ENCODE measurements at regions not wholly inside any gene's neighbourhood (a gene's known extent, or its start where the extent isn't known, plus 50 kb on each side); places are given as distances from the start of the nearest gene placed in this dataset.

DNA sequence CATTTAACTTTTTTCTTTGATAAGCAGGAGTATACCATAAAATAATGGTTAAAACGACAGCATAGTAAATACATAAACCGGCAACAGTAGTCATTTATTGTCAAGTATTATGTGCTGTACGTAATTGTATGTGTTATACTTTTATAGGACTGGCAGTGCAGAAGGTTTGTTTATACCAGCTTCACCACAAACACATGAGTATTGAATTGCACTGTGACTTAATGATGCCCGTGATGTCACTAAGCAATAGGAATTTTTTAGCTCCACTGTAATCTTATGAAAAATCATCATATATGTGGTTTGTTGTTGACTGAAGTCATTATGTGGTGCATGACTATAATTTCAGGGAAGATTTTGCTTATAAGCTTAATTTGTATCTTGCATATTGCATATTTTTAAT is 424.6 kb downstream of the PABPC4L start:
- ATAC-seq: no peak
- no peak for DNase-seq
- Mint-ChIP-seq H3K27me3 (ENCODE audit: low read depth) (no peaks in the 10 kb centered on the region), H3K4me1 (ENCODE audit: low read depth) (no peaks in the 10 kb centered on the region), H3K36me3 (ENCODE audit: low read depth) (no peaks in the 10 kb centered on the region), H3K27ac (no peak overlapping the region), H3K4me3 (no peak overlapping the region), H3K9me3 (ENCODE audit: insufficient read depth) (no peaks in the 10 kb centered on the region)
- ChIA-PET POLR2A (no interaction called here), CTCF (no interaction called here)

DNA sequence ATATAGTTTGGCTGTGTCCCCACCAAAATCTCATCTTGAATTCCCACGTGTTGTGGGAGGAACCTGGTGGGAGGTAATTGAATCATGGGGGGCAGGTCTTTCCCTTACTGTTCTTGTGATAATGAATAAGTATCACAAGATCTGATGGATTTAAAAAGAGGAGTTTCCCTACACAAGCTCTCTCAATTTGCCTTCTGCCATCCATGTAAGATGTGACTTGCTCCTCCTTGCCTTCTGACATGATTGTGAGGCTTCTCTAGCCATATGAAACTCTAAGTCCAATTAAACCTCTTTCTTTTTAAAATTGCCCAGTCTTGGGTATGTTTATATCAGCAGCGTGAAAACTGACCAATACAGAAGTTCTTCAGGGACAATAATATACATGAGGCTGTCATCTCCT is 425.1 kb downstream of the PABPC4L start:
- ChIA-PET POLR2A (no interaction called here), CTCF (no interaction called here)
- no peak for ATAC-seq
- no peaks in the 10 kb centered on the region for H3K9me3 Mint-ChIP-seq (ENCODE audit: insufficient read depth)
- H3K36me3 Mint-ChIP-seq (ENCODE audit: low read depth): no peaks in the 10 kb centered on the region
- no peaks in the 10 kb centered on the region for H3K4me1 Mint-ChIP-seq (ENCODE audit: low read depth)
- DNase-seq: no peak
- H3K27me3 Mint-ChIP-seq (ENCODE audit: low read depth): no peaks in the 10 kb centered on the region
- H3K27ac Mint-ChIP-seq: no peak overlapping the region
- H3K4me3 Mint-ChIP-seq: no peak overlapping the region

DNA sequence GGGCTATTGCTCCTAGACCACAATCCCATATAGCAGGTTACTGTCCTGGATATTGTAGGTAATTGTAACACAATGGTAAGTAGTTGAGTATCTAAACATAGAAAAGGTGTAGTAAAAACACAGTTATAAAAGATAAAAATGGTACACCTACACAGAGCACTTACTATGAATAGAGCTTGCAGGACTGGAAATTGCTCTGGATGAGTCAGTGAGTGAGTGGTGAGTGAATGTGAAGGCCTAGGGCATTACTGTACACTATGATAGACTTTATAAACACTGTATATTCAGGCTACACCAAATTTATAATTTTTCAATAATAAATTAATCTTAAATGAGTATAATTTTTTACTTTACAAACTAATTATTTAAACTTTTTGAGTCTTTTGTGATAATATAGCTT is 425.7 kb downstream of the PABPC4L start:
- ATAC-seq (no peak), DNase-seq (no peak)
- ChIA-PET POLR2A (no interaction called here), CTCF (no interaction called here)
- H3K4me3 Mint-ChIP-seq: no peak overlapping the region
- H3K9me3 Mint-ChIP-seq (ENCODE audit: insufficient read depth): no peaks in the 10 kb centered on the region
- no peaks in the 10 kb centered on the region for H3K27me3 Mint-ChIP-seq (ENCODE audit: low read depth)
- no peaks in the 10 kb centered on the region for H3K36me3 Mint-ChIP-seq (ENCODE audit: low read depth)
- no peaks in the 10 kb centered on the region for H3K4me1 Mint-ChIP-seq (ENCODE audit: low read depth)
- no peak overlapping the region for H3K27ac Mint-ChIP-seq

DNA sequence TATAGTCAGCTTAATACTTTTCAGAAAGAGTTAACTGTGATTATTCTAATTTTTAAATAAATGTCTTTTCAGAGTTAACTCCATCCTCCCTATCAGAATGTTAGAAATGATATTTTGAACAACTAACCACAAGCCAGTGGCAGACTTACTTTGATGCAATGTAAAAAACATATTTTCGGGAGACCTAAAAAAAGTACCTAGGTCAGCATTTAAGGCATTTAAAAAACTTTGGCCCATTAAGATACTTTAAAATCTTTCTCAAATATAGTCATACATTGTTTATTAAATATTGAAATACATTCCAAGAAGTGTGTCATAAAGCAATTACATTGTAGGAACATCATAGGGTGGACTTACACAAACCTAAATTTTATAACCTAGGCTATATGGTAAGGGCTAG is 426.1 kb downstream of the PABPC4L start:
- ChIA-PET POLR2A (no interaction called here), CTCF (no interaction called here)
- no peaks in the 10 kb centered on the region for H3K27me3 Mint-ChIP-seq (ENCODE audit: low read depth)
- H3K27ac Mint-ChIP-seq: no peak overlapping the region
- no peak for ATAC-seq
- no peaks in the 10 kb centered on the region for H3K9me3 Mint-ChIP-seq (ENCODE audit: insufficient read depth)
- H3K36me3 Mint-ChIP-seq (ENCODE audit: low read depth): no peaks in the 10 kb centered on the region
- no peak overlapping the region for H3K4me3 Mint-ChIP-seq
- no peak for DNase-seq
- no peaks in the 10 kb centered on the region for H3K4me1 Mint-ChIP-seq (ENCODE audit: low read depth)

DNA sequence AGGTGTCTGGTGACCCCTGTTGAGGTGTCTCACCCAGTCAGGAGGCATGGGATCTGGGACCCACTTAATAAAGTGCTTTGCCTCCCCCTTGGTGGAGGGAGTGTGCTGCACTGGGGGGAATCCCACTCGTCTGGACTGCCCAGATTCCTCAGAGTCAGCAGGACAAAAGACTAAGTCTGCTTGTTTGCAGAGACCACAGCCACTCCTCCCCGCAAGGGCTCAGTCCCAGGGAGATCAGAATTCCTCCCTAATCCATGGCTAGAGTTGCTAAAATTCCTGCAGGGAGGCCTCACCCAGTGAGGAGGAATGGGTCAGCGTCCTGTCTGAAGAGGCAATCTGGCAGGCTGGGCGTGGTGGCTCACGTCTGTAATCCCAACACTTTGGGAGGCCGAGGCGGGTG is 442.2 kb downstream of the PABPC4L start:
- Mint-ChIP-seq H3K9me3 (ENCODE audit: insufficient read depth) (peaks cover 16% of the 10 kb centered on the region), H3K4me1 (ENCODE audit: low read depth) (no peaks in the 10 kb centered on the region), H3K36me3 (ENCODE audit: low read depth) (no peaks in the 10 kb centered on the region), H3K4me3 (no peak overlapping the region), H3K27ac (no peak overlapping the region), H3K27me3 (ENCODE audit: low read depth) (no peaks in the 10 kb centered on the region)
- CTCF ChIA-PET: no interaction called here
- DNase-seq (no peak), ATAC-seq (no peak)
- POLR2A ChIA-PET: no interaction called here

DNA sequence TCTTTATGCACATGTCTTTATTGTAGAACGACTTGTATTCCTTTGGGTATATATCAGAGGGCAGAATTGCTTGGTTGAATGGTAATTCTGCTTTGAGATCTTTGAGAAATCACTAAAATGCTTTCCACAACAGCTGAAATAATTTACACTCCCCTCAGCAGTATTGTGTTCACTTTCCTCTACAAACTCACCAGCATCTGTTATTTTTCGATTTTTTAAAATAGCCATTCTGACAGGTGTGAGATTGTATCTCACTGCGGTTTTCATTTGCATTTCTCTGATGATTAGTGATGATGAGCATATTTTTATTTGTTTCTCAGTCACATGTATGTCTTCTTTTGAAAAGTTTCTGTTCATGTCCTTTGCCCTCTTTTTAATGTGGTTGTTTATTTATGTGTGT is 459.8 kb downstream of the PABPC4L start:
- ChIA-PET POLR2A (no interaction called here), CTCF (no interaction called here)
- no peaks in the 10 kb centered on the region for H3K4me1 Mint-ChIP-seq (ENCODE audit: low read depth)
- DNase-seq: no peak
- H3K27me3 Mint-ChIP-seq (ENCODE audit: low read depth): no peaks in the 10 kb centered on the region
- no peak for ATAC-seq
- no peaks in the 10 kb centered on the region for H3K36me3 Mint-ChIP-seq (ENCODE audit: low read depth)
- no peak overlapping the region for H3K27ac Mint-ChIP-seq
- no peak overlapping the region for H3K4me3 Mint-ChIP-seq
- peaks cover 5% of the 10 kb centered on the region for H3K9me3 Mint-ChIP-seq (ENCODE audit: insufficient read depth)

DNA sequence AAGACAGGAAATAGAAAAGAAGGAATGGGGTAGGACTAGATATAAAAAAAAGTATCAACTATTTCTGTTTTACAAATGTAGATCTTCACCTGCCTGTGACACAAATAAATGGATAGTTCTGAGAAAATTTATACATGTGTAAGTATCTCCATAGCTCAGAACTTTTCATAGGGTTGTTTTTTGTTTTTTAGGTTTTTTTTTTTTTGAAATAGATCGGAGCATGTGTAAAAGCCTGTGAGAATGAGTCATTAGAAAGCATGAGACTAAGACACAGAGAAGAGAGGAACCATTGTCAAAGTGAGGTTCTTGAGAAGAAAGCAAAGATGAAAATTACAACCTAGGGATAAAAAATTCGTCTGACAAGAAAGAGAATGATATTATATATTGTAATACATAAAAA is 481.6 kb downstream of the PABPC4L start:
- no peak overlapping the region for H3K27ac Mint-ChIP-seq
- ATAC-seq: no peak
- DNase-seq: no peak

DNA sequence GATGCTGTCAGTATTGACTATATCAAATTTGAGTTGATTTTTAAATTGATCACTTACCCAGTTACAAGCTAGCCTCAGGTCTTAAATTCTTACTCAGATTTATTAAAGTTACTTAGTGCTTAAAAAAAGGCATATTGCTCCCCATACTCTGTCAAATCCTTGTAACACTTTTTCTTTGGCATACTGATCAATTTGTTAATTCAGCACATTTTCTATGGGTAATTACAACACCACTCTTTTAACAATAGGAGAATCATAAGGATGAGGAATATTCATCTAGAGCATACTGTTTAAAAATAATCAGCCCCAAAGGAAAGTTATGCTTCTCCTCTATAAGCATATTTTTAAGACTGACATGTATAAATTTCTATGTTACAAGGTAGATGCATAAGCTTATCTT is 482.5 kb downstream of the PABPC4L start:
- Mint-ChIP-seq H3K4me3 (no peak overlapping the region), H3K9me3 (ENCODE audit: insufficient read depth) (peaks cover 5% of the 10 kb centered on the region), H3K27me3 (ENCODE audit: low read depth) (no peaks in the 10 kb centered on the region), H3K4me1 (ENCODE audit: low read depth) (no peaks in the 10 kb centered on the region), H3K27ac (no peak overlapping the region), H3K36me3 (ENCODE audit: low read depth) (no peaks in the 10 kb centered on the region)
- ATAC-seq (no peak), DNase-seq (no peak)
- POLR2A ChIA-PET: no interaction called here
- CTCF ChIA-PET: no interaction called here

More for the DNA sequence above, 481.6 kb downstream of the PABPC4L start:
- ChIA-PET CTCF (no interaction called here), POLR2A (no interaction called here)
- H3K4me3 Mint-ChIP-seq: no peak overlapping the region
- peaks cover 5% of the 10 kb centered on the region for H3K9me3 Mint-ChIP-seq (ENCODE audit: insufficient read depth)
- no peaks in the 10 kb centered on the region for H3K27me3 Mint-ChIP-seq (ENCODE audit: low read depth)
- H3K4me1 Mint-ChIP-seq (ENCODE audit: low read depth): no peaks in the 10 kb centered on the region
- no peaks in the 10 kb centered on the region for H3K36me3 Mint-ChIP-seq (ENCODE audit: low read depth)

DNA sequence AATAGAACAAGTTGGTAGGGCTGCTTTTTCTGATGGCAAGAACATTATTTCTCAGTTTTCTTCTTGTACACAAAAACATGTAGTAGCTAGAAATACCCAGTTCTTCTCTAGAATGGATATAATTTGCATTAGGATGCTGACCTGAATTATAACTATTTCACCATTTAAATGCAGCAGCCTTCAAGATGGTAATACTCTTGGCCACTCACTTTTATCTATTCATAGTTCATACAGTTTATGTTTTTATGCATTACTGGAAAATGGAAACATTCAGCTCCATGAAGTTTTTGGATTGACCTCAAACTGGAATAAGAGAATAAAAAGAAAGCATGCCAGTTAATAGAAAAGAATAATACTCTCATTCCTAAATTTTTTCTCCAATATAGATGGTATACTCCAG is 487.4 kb downstream of the PABPC4L start:
- peaks cover 6% of the 10 kb centered on the region for H3K9me3 Mint-ChIP-seq (ENCODE audit: insufficient read depth)
- H3K27me3 Mint-ChIP-seq (ENCODE audit: low read depth): no peaks in the 10 kb centered on the region
- ATAC-seq: no peak
- H3K4me1 Mint-ChIP-seq (ENCODE audit: low read depth): no peaks in the 10 kb centered on the region
- POLR2A ChIA-PET: no interaction called here
- CTCF ChIA-PET: no interaction called here
- no peak for DNase-seq
- no peaks in the 10 kb centered on the region for H3K36me3 Mint-ChIP-seq (ENCODE audit: low read depth)
- no peak overlapping the region for H3K4me3 Mint-ChIP-seq
- H3K27ac Mint-ChIP-seq: no peak overlapping the region

DNA sequence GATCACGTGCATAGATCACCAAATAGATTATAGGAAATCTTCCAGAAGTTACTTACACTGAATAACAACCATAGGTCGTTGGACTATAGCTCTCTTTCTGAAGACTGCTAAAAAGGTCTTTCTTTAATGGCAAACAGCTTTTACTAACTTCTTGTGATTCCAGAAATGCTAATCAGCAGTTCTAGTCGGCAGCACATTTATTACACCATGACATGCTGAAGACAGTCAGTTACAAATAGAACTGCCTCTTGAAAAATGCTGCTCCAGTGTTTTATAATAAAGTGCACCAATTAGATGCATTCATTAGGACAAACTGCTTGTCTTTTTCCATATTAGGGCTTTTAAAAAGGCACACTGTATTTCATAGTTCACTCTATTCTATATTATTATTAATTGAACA is 488.2 kb downstream of the PABPC4L start:
- ATAC-seq (no peak), DNase-seq (no peak)
- Mint-ChIP-seq H3K27me3 (ENCODE audit: low read depth) (no peaks in the 10 kb centered on the region), H3K9me3 (ENCODE audit: insufficient read depth) (peaks cover 6% of the 10 kb centered on the region), H3K27ac (no peak overlapping the region), H3K4me1 (ENCODE audit: low read depth) (no peaks in the 10 kb centered on the region), H3K36me3 (ENCODE audit: low read depth) (no peaks in the 10 kb centered on the region), H3K4me3 (no peak overlapping the region)
- ChIA-PET CTCF (no interaction called here), POLR2A (no interaction called here)

DNA sequence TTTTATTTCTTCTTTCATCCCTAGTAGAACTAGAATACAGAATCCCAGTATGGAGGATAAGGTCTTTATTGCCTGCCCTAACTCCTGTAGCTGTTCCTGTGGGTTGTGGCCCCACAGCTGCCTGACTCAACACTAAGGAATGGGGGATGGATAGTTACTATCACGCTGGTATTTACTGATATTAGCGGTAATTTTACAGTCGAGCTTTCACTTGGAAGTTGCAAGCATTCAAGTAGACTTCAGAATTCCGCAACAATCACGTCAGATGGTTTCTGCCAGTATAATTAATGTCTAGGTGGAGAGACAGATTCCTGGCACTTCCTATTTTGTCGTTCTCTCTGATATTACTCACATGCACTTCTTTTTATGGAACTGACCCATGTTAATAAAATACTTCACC is 489.8 kb downstream of the PABPC4L start:
- CTCF ChIA-PET: no interaction called here

DNA sequence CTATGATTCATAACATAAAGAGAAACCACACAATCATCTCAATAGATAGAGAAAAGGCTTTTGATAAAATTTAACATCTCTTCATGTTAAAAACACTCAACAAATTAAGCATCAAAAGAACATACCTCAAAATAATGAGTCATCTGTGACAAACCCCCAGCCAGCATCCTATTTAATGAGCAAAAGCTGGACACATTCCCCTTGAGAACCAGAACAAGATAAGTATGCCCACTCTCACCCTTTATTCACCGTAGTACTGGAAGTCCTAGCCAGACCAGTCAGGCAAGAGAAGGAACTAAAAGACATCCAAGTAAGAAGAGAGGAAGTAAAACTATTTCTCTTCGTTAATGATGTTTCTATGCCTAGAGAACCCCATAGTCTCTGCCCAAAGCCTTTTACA is 507.2 kb downstream of the PABPC4L start:
- no peak for ATAC-seq
- Mint-ChIP-seq H3K4me1 (ENCODE audit: low read depth) (no peaks in the 10 kb centered on the region), H3K27ac (no peak overlapping the region), H3K27me3 (ENCODE audit: low read depth) (no peaks in the 10 kb centered on the region), H3K9me3 (ENCODE audit: insufficient read depth) (peaks cover 10% of the 10 kb centered on the region), H3K36me3 (ENCODE audit: low read depth) (no peaks in the 10 kb centered on the region), H3K4me3 (no peak overlapping the region)
- POLR2A ChIA-PET: no interaction called here
- DNase-seq: no peak
- CTCF ChIA-PET: no interaction called here

More for the DNA sequence above, 489.8 kb downstream of the PABPC4L start:
- H3K9me3 Mint-ChIP-seq (ENCODE audit: insufficient read depth): peaks cover 6% of the 10 kb centered on the region
- H3K36me3 Mint-ChIP-seq (ENCODE audit: low read depth): no peaks in the 10 kb centered on the region
- ATAC-seq (no peak), DNase-seq (no peak)
- POLR2A ChIA-PET: no interaction called here
- H3K4me3 Mint-ChIP-seq: no peak overlapping the region
- H3K27me3 Mint-ChIP-seq (ENCODE audit: low read depth): no peaks in the 10 kb centered on the region
- no peaks in the 10 kb centered on the region for H3K4me1 Mint-ChIP-seq (ENCODE audit: low read depth)
- no peak overlapping the region for H3K27ac Mint-ChIP-seq

DNA sequence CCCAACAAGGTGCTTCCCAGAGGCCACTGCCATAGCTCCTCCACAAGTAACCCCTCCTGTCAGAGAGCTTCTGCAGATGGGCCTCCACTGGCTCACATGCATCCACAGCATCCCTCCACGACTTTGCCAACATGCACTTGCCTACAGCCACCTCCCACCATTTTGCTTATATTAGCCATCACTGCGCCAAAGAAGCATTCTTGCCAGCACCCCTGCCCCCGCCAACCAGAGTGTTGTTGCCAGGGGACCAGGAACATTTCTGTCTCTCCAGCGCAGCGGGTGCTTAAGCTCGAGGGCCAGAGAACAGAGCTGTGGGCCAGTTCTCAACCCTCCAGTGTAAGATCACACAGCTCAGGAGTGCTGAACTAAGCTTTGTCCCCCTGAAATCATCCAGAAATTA is 517.6 kb downstream of the PABPC4L start:
- Mint-ChIP-seq H3K27ac (no peak overlapping the region), H3K4me3 (no peak overlapping the region), H3K36me3 (ENCODE audit: low read depth) (no peaks in the 10 kb centered on the region), H3K4me1 (ENCODE audit: low read depth) (no peaks in the 10 kb centered on the region), H3K9me3 (ENCODE audit: insufficient read depth) (peaks cover 9% of the 10 kb centered on the region), H3K27me3 (ENCODE audit: low read depth) (no peaks in the 10 kb centered on the region)
- ChIA-PET POLR2A (no interaction called here), CTCF (no interaction called here)
- no peak for DNase-seq
- ATAC-seq: no peak

Measured in activated CD8-positive, alpha-beta T cell treated with anti-CD3 and anti-CD28 coated beads, Interleukin-2, amount 10 ng/mL, durations not matched to agents 7 days and 5 days (primary cell).